ENCODE measurements at regions not wholly inside any gene's neighbourhood (a gene's known extent, or its start where the extent isn't known, plus 50 kb on each side); places are given as distances from the start of the nearest gene placed in this dataset.

DNA sequence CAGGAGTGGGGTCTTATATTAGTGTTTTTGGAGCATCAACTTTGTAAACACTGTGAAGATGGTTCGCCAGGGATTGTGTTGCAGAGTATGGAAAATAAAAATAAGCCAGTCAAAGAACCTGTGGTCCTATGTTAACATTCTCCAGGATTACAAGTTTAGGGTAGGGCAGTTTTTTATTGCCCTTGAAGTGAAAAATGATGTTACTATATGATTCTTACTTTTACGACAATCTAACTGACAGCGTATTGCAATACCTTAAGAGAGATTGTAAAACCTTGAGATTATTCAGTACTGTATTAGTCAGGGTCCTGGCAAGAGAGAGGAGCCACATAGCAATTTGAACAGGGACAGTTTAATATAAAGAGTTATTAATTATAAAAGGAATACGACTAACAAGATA lies 144.7 kb upstream of the ZNF608 start:
- H3K27ac ChIP-seq (ENCODE audit: insufficient read depth, low read depth, low read length, poor library complexity, severe bottlenecking): no peak overlapping the region

DNA sequence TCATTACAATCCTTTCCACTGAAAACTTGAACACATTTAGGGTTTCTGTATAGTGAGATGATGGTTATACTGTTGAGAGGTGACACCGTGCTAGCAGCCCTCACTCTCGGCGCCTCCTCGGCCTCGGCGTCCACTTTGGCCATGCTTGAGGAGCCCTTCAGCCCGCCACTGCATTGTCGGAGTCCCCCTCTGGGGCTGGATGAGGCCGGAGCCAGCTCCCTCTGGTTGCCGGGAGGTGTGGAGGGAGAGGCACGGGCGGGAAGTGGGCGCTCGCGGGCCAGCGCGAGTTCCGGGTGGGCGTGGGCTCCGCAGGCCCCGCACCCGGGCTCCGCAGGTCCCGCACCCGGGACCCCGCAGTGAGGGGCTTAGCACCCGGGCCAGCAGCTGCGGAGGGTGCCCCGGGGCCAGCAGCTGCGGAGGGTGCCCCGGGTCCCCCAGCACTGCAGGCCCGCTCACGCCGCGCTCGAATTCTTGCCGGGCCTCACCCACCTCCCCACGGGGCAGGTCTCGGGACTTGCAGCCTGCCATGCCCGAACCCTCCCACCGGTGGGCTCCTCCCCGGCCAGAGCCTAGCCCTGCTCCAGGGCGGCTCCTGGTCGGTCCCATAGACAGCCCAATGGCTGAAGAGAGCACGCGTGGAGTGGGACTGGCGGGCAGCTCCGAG lies 145.9 kb upstream of the ZNF608 start:
- Histone ChIP-seq H3K27ac (ENCODE audit: insufficient read depth, low read depth, low read length, poor library complexity, severe bottlenecking) (no peak overlapping the region), H3K4me1 (ENCODE audit: control insufficient read depth, insufficient read depth, low read length) (peaks cover 15% of the 10 kb centered on the region), H3K4me3 (ENCODE audit: insufficient read depth, low read depth, low read length) (no peak overlapping the region), H3K27me3 (ENCODE audit: control insufficient read depth, insufficient read depth, low read length, poor library complexity, severe bottlenecking) (no peaks in the 10 kb centered on the region), H3K36me3 (ENCODE audit: control insufficient read depth, insufficient read depth, low read length) (no peaks in the 10 kb centered on the region), H3K9me3 (ENCODE audit: control insufficient read depth, low read length) (peaks cover 2% of the 10 kb centered on the region)
- 98% methylated on average over 48 of the region's 48 CpGs for WGBS, 2 experiments

More for the DNA sequence above, 144.7 kb upstream of the ZNF608 start:
- H3K27me3 ChIP-seq (ENCODE audit: control insufficient read depth, insufficient read depth, low read length, poor library complexity, severe bottlenecking): no peaks in the 10 kb centered on the region
- H3K36me3 ChIP-seq (ENCODE audit: control insufficient read depth, insufficient read depth, low read length): no peaks in the 10 kb centered on the region
- H3K4me3 ChIP-seq (ENCODE audit: insufficient read depth, low read depth, low read length): no peak overlapping the region
- no peaks in the 10 kb centered on the region for H3K9me3 ChIP-seq (ENCODE audit: control insufficient read depth, low read length)
- peaks cover 15% of the 10 kb centered on the region for H3K4me1 ChIP-seq (ENCODE audit: control insufficient read depth, insufficient read depth, low read length)
- WGBS, 2 experiments: 94 to 95% methylated on average over 3 of the region's 4 CpGs

DNA sequence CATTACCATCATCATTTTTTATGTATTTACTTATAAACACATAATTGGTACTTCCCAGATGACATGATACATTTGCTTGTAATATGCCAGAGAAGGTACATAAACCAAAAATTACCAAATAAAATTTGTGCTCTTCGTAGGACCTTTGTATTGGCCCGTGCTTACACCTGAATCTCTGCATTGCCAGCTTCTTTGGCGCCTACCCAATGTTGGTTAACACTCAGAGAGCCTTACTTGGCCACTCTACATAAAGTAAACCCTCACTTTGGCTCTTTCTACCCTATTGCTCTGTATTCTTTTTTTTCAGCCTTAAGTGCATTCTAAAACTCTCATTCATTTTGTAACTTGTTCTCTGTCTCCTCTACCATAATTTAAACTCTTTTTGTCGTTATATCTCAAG lies 148.1 kb upstream of the ZNF608 start:
- no peak overlapping the region for H3K27ac ChIP-seq (ENCODE audit: insufficient read depth, low read depth, low read length, poor library complexity, severe bottlenecking)
- WGBS, 2 experiments: 90 to 94% methylated on average over 4 of the region's 4 CpGs
- no peak overlapping the region for H3K4me3 ChIP-seq (ENCODE audit: insufficient read depth, low read depth, low read length)
- no peaks in the 10 kb centered on the region for H3K27me3 ChIP-seq (ENCODE audit: control insufficient read depth, insufficient read depth, low read length, poor library complexity, severe bottlenecking)
- no peaks in the 10 kb centered on the region for H3K36me3 ChIP-seq (ENCODE audit: control insufficient read depth, insufficient read depth, low read length)
- H3K4me1 ChIP-seq (ENCODE audit: control insufficient read depth, insufficient read depth, low read length): peaks cover 12% of the 10 kb centered on the region
- H3K9me3 ChIP-seq (ENCODE audit: control insufficient read depth, low read length): peaks cover 3% of the 10 kb centered on the region

DNA sequence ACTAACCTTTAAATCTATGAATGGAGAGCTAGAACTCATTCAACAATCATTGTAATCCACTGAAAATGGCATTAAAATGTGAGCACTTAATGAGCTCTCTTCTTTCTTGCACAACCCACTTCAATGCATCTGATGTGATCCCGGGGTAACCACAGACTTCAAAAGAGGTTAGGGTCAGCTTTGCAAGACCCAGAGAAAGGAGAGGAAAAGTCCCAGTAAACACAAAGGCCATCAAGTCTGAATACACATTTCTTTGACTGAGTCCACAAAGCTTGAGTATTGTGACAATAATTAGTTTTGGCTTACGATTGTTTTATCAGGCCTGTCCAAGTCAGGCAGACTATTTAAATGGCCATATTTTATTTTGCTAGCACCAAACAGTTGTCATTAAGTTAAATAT lies 148.8 kb upstream of the ZNF608 start:
- peaks cover 3% of the 10 kb centered on the region for H3K9me3 ChIP-seq (ENCODE audit: control insufficient read depth, low read length)
- no peaks in the 10 kb centered on the region for H3K36me3 ChIP-seq (ENCODE audit: control insufficient read depth, insufficient read depth, low read length)
- H3K4me3 ChIP-seq (ENCODE audit: insufficient read depth, low read depth, low read length): no peak overlapping the region
- H3K27ac ChIP-seq (ENCODE audit: insufficient read depth, low read depth, low read length, poor library complexity, severe bottlenecking): peak overlapping the region; percentile 1
- H3K27me3 ChIP-seq (ENCODE audit: control insufficient read depth, insufficient read depth, low read length, poor library complexity, severe bottlenecking): no peaks in the 10 kb centered on the region
- peaks cover 12% of the 10 kb centered on the region for H3K4me1 ChIP-seq (ENCODE audit: control insufficient read depth, insufficient read depth, low read length)
- WGBS, 2 experiments: 0 to 42% methylated on average over 1 to 2 of the region's 2 CpGs

DNA sequence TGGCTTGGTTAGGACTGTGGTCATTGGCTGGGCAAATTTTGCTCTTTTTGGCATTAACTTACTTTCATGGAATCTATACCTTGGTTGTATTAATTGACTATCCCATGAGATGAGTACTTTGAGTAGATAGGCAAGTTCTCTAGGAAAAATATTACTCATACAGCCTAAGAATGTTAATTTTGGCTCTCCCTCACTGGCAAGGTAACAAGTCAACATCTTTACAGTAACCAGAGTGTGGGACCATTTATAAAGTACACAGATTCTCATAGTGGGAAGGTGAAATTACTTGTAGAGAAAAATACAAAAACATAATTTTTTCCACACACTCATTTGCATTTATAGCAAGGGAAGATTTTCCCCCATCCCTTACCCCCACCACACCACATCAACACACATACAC lies 154.6 kb upstream of the ZNF608 start:
- Histone ChIP-seq H3K27me3 (ENCODE audit: control insufficient read depth, insufficient read depth, low read length, poor library complexity, severe bottlenecking) (no peaks in the 10 kb centered on the region), H3K27ac (ENCODE audit: insufficient read depth, low read depth, low read length, poor library complexity, severe bottlenecking) (no peak overlapping the region), H3K4me1 (ENCODE audit: control insufficient read depth, insufficient read depth, low read length) (peaks cover 38% of the 10 kb centered on the region), H3K9me3 (ENCODE audit: control insufficient read depth, low read length) (peaks cover 3% of the 10 kb centered on the region), H3K4me3 (ENCODE audit: insufficient read depth, low read depth, low read length) (no peak overlapping the region), H3K36me3 (ENCODE audit: control insufficient read depth, insufficient read depth, low read length) (no peaks in the 10 kb centered on the region)

DNA sequence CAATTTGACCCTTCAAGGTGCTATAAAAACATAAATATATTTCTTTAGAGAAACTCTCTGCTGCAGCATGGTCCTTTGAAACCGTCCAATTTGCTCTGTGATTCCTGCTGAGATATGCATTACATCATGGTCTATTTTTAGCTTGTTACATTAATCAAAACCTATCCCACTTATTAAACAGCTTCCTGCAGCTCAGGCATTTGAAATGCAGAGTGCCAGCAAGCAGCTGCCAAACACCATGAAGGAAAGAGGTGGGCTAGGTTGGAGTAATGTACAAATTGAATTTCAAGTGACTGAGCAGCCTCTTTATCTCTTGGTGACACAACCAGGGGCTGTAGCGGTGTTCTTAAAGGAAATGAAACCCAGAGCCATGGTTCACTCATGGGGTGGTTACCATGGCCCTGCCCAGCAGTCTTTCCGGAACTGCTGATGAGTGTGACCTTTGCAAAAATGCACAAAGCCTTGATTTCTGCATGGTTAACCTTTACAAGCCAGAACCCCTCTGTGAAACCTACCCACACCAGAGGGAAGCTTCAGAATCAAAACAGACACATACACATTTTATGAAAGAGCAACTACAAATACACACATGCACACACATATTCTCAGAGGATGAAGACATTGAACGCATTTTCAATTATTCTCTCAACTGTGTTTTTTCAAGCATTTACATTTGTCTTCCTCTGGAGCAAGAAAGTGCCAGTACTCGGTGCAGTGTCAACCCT lies 155.8 kb upstream of the ZNF608 start:
- no peak overlapping the region for H3K27ac ChIP-seq (ENCODE audit: insufficient read depth, low read depth, low read length, poor library complexity, severe bottlenecking)

DNA sequence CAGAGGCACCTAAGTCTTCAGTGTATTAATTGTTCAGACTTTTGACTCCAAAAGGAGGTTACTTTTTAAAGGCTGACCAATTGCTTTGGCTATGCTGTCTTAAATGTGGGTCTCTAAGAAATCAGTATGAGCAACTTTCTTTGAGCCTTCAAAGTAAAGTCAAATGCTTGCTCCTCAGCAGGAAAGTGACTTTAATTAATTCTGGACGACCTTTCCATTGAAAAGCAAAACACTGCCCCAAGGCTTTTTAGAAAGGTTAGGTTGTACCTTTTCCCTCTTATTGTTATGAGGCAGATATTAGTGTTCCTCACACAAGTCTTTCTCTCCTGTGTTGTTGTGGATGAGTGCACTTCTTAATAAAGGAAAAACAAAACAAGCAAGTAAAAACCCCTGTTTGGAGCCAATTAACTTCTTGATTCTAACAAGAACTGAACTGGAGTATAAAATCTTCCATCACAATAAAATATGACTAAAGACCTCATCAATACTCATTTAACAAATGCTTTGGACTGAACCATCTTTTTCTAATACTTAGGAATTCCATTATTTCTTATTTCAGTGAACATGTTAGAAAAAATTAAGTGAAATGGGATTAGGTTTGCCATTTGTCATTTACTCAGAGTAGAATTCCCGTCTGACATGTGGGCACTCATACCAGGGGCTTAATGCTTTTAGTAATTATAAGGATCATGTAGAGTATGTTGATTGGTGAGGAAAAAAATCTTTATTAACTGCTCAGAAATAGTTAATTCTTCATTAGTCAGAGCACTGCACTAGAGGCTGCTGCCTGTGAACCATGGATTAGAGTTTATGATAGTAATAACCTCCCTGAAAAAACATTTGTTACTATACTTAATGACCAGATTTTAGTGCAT lies 159.1 kb upstream of the ZNF608 start:
- Histone ChIP-seq H3K27ac (ENCODE audit: insufficient read depth, low read depth, low read length, poor library complexity, severe bottlenecking) (peak overlapping the region; percentile 39), H3K27me3 (ENCODE audit: control insufficient read depth, insufficient read depth, low read length, poor library complexity, severe bottlenecking) (no peaks in the 10 kb centered on the region), H3K4me1 (ENCODE audit: control insufficient read depth, insufficient read depth, low read length) (peaks cover 55% of the 10 kb centered on the region), H3K9me3 (ENCODE audit: control insufficient read depth, low read length) (no peaks in the 10 kb centered on the region), H3K4me3 (ENCODE audit: insufficient read depth, low read depth, low read length) (no peak overlapping the region), H3K36me3 (ENCODE audit: control insufficient read depth, insufficient read depth, low read length) (no peaks in the 10 kb centered on the region)
- WGBS, 2 experiments: 21 to 25% methylated on average over 2 of the region's 2 CpGs

More for the DNA sequence above, 155.8 kb upstream of the ZNF608 start:
- Histone ChIP-seq H3K9me3 (ENCODE audit: control insufficient read depth, low read length) (peaks cover 2% of the 10 kb centered on the region), H3K4me3 (ENCODE audit: insufficient read depth, low read depth, low read length) (no peak overlapping the region), H3K27me3 (ENCODE audit: control insufficient read depth, insufficient read depth, low read length, poor library complexity, severe bottlenecking) (no peaks in the 10 kb centered on the region), H3K36me3 (ENCODE audit: control insufficient read depth, insufficient read depth, low read length) (no peaks in the 10 kb centered on the region), H3K4me1 (ENCODE audit: control insufficient read depth, insufficient read depth, low read length) (peaks cover 42% of the 10 kb centered on the region)
- 66 to 71% methylated on average over 5 of the region's 5 CpGs for WGBS, 2 experiments

DNA sequence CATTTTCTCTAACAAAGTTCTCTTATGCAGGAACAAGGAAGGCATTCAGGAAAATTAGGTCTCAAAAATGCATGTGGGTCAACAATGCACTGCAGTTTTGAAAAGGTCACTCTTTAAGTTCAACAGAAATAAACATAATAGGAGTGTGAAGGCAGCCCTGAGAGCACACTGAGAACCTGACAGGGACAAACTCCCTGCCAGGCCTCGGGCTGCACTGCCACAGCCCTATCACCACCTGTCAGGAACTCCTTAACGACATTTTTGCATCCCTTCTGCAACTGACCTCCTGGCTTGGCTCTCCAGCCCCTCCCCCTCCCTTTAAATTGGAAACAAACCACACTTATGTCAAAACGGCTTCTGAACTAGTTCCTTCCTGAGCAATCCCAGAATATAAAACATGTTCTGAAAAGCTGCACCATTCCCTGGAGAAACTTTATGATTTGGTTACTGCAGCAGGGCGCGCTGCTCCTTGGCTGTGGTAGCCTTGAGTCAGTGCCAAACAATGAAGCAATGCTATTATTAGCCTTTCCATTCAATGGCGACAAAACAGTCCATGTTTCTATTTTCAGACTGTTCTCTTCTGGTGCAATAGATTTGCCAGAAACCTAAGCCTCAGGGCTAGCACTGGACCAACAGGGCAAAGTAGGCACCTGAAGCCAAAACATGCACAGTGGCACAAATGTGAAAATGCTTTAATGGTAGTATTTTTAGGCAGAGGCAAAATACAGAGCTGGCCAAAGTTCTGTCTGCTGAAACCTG lies 160.1 kb upstream of the ZNF608 start:
- Histone ChIP-seq H3K36me3 (ENCODE audit: control insufficient read depth, insufficient read depth, low read length) (no peaks in the 10 kb centered on the region), H3K9me3 (ENCODE audit: control insufficient read depth, low read length) (no peaks in the 10 kb centered on the region), H3K27ac (ENCODE audit: insufficient read depth, low read depth, low read length, poor library complexity, severe bottlenecking) (peak overlapping the region; percentile 4), H3K27me3 (ENCODE audit: control insufficient read depth, insufficient read depth, low read length, poor library complexity, severe bottlenecking) (no peaks in the 10 kb centered on the region), H3K4me1 (ENCODE audit: control insufficient read depth, insufficient read depth, low read length) (peaks cover 53% of the 10 kb centered on the region), H3K4me3 (ENCODE audit: insufficient read depth, low read depth, low read length) (no peak overlapping the region)
- WGBS, 2 experiments: 28 to 31% methylated on average over 6 of the region's 6 CpGs

DNA sequence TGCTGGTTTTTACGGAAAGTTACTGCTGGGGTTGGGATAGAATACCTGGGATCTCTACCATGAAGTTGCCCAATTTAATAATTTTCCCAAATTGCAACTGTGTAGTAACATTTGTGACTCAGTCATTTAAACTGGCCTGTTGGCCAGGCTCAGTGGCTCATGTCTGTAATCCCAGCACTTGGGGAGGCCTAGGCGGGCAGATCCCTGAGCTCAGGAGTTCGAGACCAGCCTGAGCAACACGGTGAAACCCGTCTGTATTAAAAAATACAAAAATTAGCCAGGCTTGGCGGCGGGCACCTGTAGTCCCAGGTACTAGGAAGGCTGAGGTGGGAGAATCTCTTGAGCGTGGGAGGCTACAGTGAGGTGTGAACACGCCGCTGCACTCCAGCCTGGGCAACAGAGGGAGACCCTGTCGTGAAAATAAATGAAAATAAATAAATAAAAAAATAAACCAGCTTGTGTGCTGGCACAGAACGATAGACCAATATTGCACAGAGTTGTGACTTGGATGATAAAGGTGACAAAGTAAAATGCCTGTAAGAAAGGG lies 160.7 kb upstream of the ZNF608 start:
- 93 to 94% methylated on average over 12 of the region's 12 CpGs for WGBS, 2 experiments
- Histone ChIP-seq H3K36me3 (ENCODE audit: control insufficient read depth, insufficient read depth, low read length) (no peaks in the 10 kb centered on the region), H3K4me3 (ENCODE audit: insufficient read depth, low read depth, low read length) (no peak overlapping the region), H3K4me1 (ENCODE audit: control insufficient read depth, insufficient read depth, low read length) (peaks cover 46% of the 10 kb centered on the region), H3K27me3 (ENCODE audit: control insufficient read depth, insufficient read depth, low read length, poor library complexity, severe bottlenecking) (no peaks in the 10 kb centered on the region), H3K9me3 (ENCODE audit: control insufficient read depth, low read length) (no peaks in the 10 kb centered on the region), H3K27ac (ENCODE audit: insufficient read depth, low read depth, low read length, poor library complexity, severe bottlenecking) (no peak overlapping the region)

All from ectodermal cell (in vitro differentiated cells).